Stomach (tissue), 8 donors: ENCODE measurements at regions not wholly inside any gene's neighbourhood (a gene's known extent, or its start where the extent isn't known, plus 50 kb on each side); places are given as distances from the start of the nearest gene placed in this dataset.

ENCODE experiments used
- DNase-seq, 2 donors: peaks; one replicate each; pipeline versions ENCODE4 v3.0.0 to v3.0.0-alpha.2; 2013 to 2019
- H3K27ac ChIP-seq, 5 donors: fragments of 200-600 bp in 4 of 5; sonication (generic) in 4 of 5; one replicate each; pipeline ENCODE4 v1.5.1; 2013 to 2019; ENCODE audit warnings: mild to moderate bottlenecking in 1 of 5, moderate library complexity in 1 of 5
- H3K27me3 ChIP-seq, 3 donors: fragments of 200-600 bp; sonication (generic); one replicate each; pipeline ENCODE4 v1.5.1; 2017 to 2019; ENCODE audit warnings: mixed run types in 1 of 3
- H3K36me3 ChIP-seq, 4 donors: fragments of 200-600 bp; sonication (generic); 1 replicate in 3 of 4; 2 replicates in 1 of 4; pipeline ENCODE4 v1.5.1; 2016 to 2019
- H3K4me1 ChIP-seq, 4 donors: fragments of 200-600 bp; sonication (generic); one replicate each; pipeline ENCODE4 v1.5.1; 2016 to 2019
- H3K4me3 ChIP-seq, 4 donors: fragments of 200-600 bp; sonication (generic) in 3 of 4; one replicate each; pipeline ENCODE4 v1.5.1; 2016 to 2019; ENCODE audit warnings: mild to moderate bottlenecking in 1 of 4
- H3K9me3 ChIP-seq, 4 donors: fragments of 200-600 bp; sonication (generic); one replicate each; pipeline ENCODE4 v1.5.1; 2016 to 2019
- CTCF ChIP-seq, 7 experiments: fragments of 450-650 bp in 4 of 7; fragments of 200-600 bp in 3 of 7; sonication (generic) in 3 of 7; IDR thresholded peaks; one replicate each; pipeline ENCODE4 v1.5.1; 2016 to 2019; ENCODE audit warnings: antibody characterized with exemption in 7 of 7, control low read depth in 2 of 7, mild to moderate bottlenecking in 1 of 7
- EP300 ChIP-seq: sonication (generic); formaldehyde crosslinking; IDR thresholded peaks from one replicate; pipeline ENCODE4 v1.6.1; 2017; ENCODE audit warnings: antibody characterized with exemption
- POLR2A ChIP-seq, 4 donors: fragments of 450-650 bp; IDR thresholded peaks; one replicate each; pipeline ENCODE4 v1.6.1; 2016; ENCODE audit warnings: antibody characterized with exemption in 4 of 4, control low read depth in 2 of 4, mild to moderate bottlenecking in 1 of 4, moderate library complexity in 1 of 4
- POLR2AphosphoS5 ChIP-seq, 3 donors: sonication (generic); formaldehyde crosslinking; IDR thresholded peaks; one replicate each; pipeline ENCODE4 v1.6.1; 2016; ENCODE audit warnings: antibody characterized with exemption in 3 of 3
- WGBS, 5 donors: extraction: QIAGEN DNeasy Blood & Tissue Kit in 3 of 5; methylation state at CpG; one replicate each; pipeline versions ENCODE4 v1.1.5 to v1.1.7; 2013 to 2018; 5-methylcytosine and 5-hydroxymethylcytosine counted together
- intact Hi-C: fragments of 100-400 bp; cut with DNase I; formaldehyde crosslinking; loops from one replicate; pipeline ENCODE4 v1.15.1; 2023; ENCODE audit warnings: low total_unique reads
- donor health status: healthy with polysubstance abuse.
- donor health status: Bipolar disorder and iron deficiency.
- donor health status: healthy.

- no peak for DNase-seq
- Histone ChIP-seq H3K36me3 (no peaks in the 10 kb centered on the region), H3K27me3 (peaks cover 0 to 11% (median 0%) of the 10 kb centered on the region in 3 donors), H3K9me3 (no peaks in the 10 kb centered on the region), H3K4me1 (no peaks in the 10 kb centered on the region), H3K4me3 (no peak overlapping the region), H3K27ac (no peak overlapping the region)
- no peak for TF ChIP-seq EP300
- TF ChIP-seq POLR2A (IDR thresholded peaks at IDR 0.05), result no peak
- TF ChIP-seq POLR2AphosphoS5 (IDR thresholded peaks at IDR 0.05), result no peak
- TF ChIP-seq CTCF (IDR thresholded peaks at IDR 0.05), result no peak
- intact Hi-C loops, result no loop called here
- 35 to 59% (median 50%) methylated on average over 2 of the region's 2 CpGs for WGBS, 5 donors
Measured at GRCh38 chr16:26749072-26749471, 317.7 kb upstream of the C16orf82 start.

GRCh38 chr16:26752166-26752565, 314.6 kb upstream of the C16orf82 start:
- no peak for TF ChIP-seq POLR2A (IDR thresholded peaks at IDR 0.05)
- no peak for TF ChIP-seq EP300
- no peak for TF ChIP-seq CTCF (IDR thresholded peaks at IDR 0.05)
- TF ChIP-seq POLR2AphosphoS5 (IDR thresholded peaks at IDR 0.05), result no peak
- intact Hi-C loops, result no loop called here
- Histone ChIP-seq H3K4me3 (no peak overlapping the region), H3K9me3 (no peaks in the 10 kb centered on the region), H3K4me1 (no peaks in the 10 kb centered on the region), H3K36me3 (no peaks in the 10 kb centered on the region), H3K27me3 (peaks cover 0 to 5% (median 0%) of the 10 kb centered on the region in 3 donors), H3K27ac (no peak overlapping the region)
- DNase-seq, result no peak
- WGBS, 5 donors, result 92 to 98% (median 96%) methylated on average over 2 of the region's 2 CpGs

- peaks cover 0 to under 1% (median 0%) of the 10 kb centered on the region in 3 donors for H3K27me3 ChIP-seq
- 0 to 61% (median 0%) methylated on average over 1 of the region's 1 CpG for WGBS, 5 donors
Measured at GRCh38 chr16:26756633-26757032, 310.1 kb upstream of the C16orf82 start.

GRCh38 chr16:26762594-26762993, 304.1 kb upstream of the C16orf82 start:
- no peaks in the 10 kb centered on the region for H3K9me3 ChIP-seq
- intact Hi-C loops, result no loop called here
- no peaks in the 10 kb centered on the region for H3K4me1 ChIP-seq
- no peak for DNase-seq
- no peaks in the 10 kb centered on the region for H3K27me3 ChIP-seq
- no peak overlapping the region for H3K4me3 ChIP-seq
- TF ChIP-seq POLR2AphosphoS5 (IDR thresholded peaks at IDR 0.05), result no peak
- no peak for TF ChIP-seq EP300
- no peak for TF ChIP-seq POLR2A (IDR thresholded peaks at IDR 0.05)
- WGBS, 5 donors, result 75 to 81% (median 79%) methylated on average over 8 of the region's 8 CpGs
- no peaks in the 10 kb centered on the region for H3K36me3 ChIP-seq
- H3K27ac ChIP-seq, result no peak overlapping the region

More at GRCh38 chr16:26756633-26757032, 310.1 kb upstream of the C16orf82 start:
- DNase-seq, result no peak
- Histone ChIP-seq H3K4me3 (no peak overlapping the region), H3K27ac (no peak overlapping the region), H3K9me3 (no peaks in the 10 kb centered on the region), H3K4me1 (no peaks in the 10 kb centered on the region), H3K36me3 (no peaks in the 10 kb centered on the region)
- intact Hi-C loops, result no loop called here
- TF ChIP-seq POLR2A (IDR thresholded peaks at IDR 0.05) (no peak), POLR2AphosphoS5 (IDR thresholded peaks at IDR 0.05) (no peak), EP300 (no peak), CTCF (IDR thresholded peaks at IDR 0.05) (no peak)

- H3K27me3 ChIP-seq, result no peaks in the 10 kb centered on the region
- H3K9me3 ChIP-seq, result peaks cover 0 to 3% (median 0%) of the 10 kb centered on the region in 4 donors
- DNase-seq, result peak in 1 of 2 donors; percentile 16
- no peaks in the 10 kb centered on the region for H3K36me3 ChIP-seq
- TF ChIP-seq CTCF (IDR thresholded peaks at IDR 0.05) (peak in 3 of 7 experiments; percentile 25 to 49 (median 26)), POLR2A (IDR thresholded peaks at IDR 0.05) (no peak), EP300 (no peak)
- no peak overlapping the region for H3K27ac ChIP-seq
- no peaks in the 10 kb centered on the region for H3K4me1 ChIP-seq
- H3K4me3 ChIP-seq, result no peak overlapping the region
- WGBS, 5 donors, result 8 to 53% (median 28%) methylated on average over 4 of the region's 4 CpGs
- intact Hi-C loops, result no loop called here
Measured at GRCh38 chr16:26765087-26765486, 301.6 kb upstream of the C16orf82 start.
